ENCODE measurements at regions not wholly inside any gene's neighbourhood (a gene's known extent, or its start where the extent isn't known, plus 50 kb on each side); places are given as distances from the start of the nearest gene placed in this dataset.

DNA sequence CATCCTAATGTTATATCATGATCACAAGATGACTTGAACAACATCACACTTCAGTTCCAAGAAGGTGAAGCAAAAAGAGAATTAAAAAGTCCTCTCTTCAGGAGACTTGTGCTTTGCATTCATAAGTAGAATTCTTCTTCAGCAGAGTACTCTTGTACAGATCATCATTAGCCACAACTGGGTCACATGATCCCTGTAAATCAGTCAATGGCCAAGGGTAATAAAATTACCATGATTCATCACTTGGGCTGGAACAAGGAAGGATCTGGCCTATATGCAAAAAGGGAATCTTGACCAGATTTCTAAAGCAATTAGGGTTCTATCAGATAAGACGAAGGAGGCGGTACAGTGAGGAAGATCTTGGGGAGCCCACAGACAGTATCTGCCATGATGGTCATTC lies 458.0 kb upstream of the DEPDC1 start:
- Histone ChIP-seq H3K4me1 (no peaks in the 10 kb centered on the region), H3K36me3 (no peaks in the 10 kb centered on the region), H3K4me3 (no peak overlapping the region), H3K27me3 (no peaks in the 10 kb centered on the region), H3K27ac (no peak overlapping the region), H3K9me3 (no peaks in the 10 kb centered on the region)
- DNase-seq = no peak
- TF ChIP-seq, protein P1, sequence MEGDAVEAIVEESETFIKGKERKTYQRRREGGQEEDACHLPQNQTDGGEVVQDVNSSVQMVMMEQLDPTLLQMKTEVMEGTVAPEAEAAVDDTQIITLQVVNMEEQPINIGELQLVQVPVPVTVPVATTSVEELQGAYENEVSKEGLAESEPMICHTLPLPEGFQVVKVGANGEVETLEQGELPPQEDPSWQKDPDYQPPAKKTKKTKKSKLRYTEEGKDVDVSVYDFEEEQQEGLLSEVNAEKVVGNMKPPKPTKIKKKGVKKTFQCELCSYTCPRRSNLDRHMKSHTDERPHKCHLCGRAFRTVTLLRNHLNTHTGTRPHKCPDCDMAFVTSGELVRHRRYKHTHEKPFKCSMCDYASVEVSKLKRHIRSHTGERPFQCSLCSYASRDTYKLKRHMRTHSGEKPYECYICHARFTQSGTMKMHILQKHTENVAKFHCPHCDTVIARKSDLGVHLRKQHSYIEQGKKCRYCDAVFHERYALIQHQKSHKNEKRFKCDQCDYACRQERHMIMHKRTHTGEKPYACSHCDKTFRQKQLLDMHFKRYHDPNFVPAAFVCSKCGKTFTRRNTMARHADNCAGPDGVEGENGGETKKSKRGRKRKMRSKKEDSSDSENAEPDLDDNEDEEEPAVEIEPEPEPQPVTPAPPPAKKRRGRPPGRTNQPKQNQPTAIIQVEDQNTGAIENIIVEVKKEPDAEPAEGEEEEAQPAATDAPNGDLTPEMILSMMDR (IDR thresholded peaks at IDR 0.05) = no peak
- TF ChIP-seq POLR2A (IDR thresholded peaks at IDR 0.05) = no peak

DNA sequence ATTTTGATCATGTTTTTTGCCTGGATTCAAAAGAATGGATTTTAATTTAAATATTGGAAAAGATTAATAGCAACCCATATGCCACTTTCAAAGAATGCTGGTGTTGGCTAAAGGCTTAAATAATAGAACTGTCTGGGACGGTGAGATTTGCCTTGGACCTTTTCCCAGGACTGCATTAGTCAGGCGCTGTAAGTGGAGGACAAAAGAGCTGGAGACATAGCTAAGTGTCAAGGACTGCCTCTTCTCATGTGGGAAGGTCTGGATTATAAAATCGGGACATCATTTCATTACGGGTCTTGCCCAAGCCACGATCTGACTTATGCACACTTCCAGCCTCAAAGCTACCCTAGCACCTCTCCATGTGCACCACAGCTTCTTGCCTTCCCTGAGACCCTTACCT lies 458.5 kb upstream of the DEPDC1 start:
- DNase-seq = no peak
- no peaks in the 10 kb centered on the region for H3K27me3 ChIP-seq
- no peaks in the 10 kb centered on the region for H3K36me3 ChIP-seq
- H3K9me3 ChIP-seq = no peaks in the 10 kb centered on the region
- no peaks in the 10 kb centered on the region for H3K4me1 ChIP-seq
- TF ChIP-seq POLR2A (IDR thresholded peaks at IDR 0.05) = no peak
- TF ChIP-seq, protein P1 (IDR thresholded peaks at IDR 0.05) = no peak
- no peak overlapping the region for H3K4me3 ChIP-seq
- no peak overlapping the region for H3K27ac ChIP-seq

DNA sequence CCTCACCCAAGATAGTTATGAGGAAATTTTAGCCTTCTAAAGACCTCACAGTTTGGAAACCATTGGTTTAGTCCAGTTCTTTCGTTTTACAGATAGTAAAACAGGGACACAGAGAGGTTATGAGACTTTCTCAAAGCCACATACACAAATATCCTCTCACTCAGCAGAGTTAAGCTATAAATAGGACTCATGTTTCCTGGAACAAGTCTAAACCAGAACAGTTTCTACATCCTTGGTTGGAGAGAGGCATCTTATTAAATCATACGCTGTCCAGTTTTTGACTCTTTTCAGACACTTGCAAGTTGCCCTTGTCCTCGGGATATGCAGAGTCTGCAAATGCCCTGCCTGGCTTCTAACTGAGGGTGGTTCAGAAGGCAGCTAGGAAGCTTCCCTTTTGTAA lies 462.1 kb upstream of the DEPDC1 start:
- TF ChIP-seq, protein P1 (IDR thresholded peaks at IDR 0.05) = no peak
- no peak for TF ChIP-seq POLR2A (IDR thresholded peaks at IDR 0.05)
- Histone ChIP-seq H3K27ac (no peak overlapping the region), H3K4me3 (no peak overlapping the region), H3K4me1 (no peaks in the 10 kb centered on the region), H3K36me3 (no peaks in the 10 kb centered on the region), H3K27me3 (no peaks in the 10 kb centered on the region), H3K9me3 (no peaks in the 10 kb centered on the region)
- no peak for DNase-seq

DNA sequence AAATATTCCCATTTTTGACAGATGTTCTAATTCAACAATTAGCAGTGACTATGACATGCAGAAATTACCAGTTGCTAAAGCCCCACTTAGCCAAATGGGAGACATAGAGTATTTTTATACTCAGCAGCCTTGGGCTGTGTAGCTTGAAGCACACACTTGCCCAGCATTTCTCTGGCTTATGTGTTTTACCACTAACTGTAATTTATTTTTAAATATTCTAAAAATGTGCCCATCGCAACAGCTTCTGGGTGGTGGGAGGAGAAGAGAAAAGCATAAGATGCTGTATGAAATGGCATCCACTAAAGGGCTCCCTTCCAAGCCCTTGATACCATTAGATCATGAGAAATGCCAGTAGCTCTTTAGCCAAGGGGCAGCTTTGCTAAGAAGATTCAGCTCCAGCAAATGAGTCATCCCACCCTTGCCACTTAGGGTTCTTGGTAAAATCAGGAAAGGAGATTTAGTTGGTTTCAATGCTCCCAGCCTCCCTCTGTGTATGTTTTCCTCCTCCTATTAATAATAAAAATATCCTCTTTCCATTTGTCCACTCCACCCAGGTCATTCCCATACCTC lies 462.7 kb upstream of the DEPDC1 start:
- Histone ChIP-seq H3K27me3 (no peaks in the 10 kb centered on the region), H3K4me1 (no peaks in the 10 kb centered on the region), H3K4me3 (no peak overlapping the region), H3K27ac (no peak overlapping the region), H3K36me3 (no peaks in the 10 kb centered on the region), H3K9me3 (no peaks in the 10 kb centered on the region)
- TF ChIP-seq, protein P1 (IDR thresholded peaks at IDR 0.05) = no peak
- no peak for TF ChIP-seq POLR2A (IDR thresholded peaks at IDR 0.05)
- DNase-seq = no peak

DNA sequence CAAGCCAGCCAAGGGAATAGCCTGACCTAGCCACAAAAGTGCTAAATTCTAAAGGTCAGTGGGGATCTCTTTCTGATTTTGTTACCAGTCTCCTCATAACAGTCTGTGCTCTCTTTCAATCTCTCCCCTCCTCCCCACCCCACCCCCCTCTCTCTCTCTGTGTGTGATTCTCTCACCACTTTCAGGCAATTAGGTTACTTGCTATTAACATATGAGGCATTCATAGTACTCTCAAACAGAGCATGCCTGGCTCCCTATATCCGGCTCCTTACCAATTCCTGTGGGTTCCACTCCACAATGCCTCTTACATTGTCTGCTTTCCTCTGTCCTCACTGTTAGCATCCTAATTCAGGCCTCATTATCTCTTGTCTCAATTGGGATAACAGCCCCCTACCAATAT lies 464.3 kb upstream of the DEPDC1 start:
- Histone ChIP-seq H3K4me3 (no peak overlapping the region), H3K4me1 (no peaks in the 10 kb centered on the region), H3K27ac (no peak overlapping the region), H3K36me3 (no peaks in the 10 kb centered on the region), H3K27me3 (no peaks in the 10 kb centered on the region), H3K9me3 (no peaks in the 10 kb centered on the region)
- DNase-seq = no peak
- TF ChIP-seq, protein P1 (IDR thresholded peaks at IDR 0.05) = no peak
- no peak for TF ChIP-seq POLR2A (IDR thresholded peaks at IDR 0.05)

DNA sequence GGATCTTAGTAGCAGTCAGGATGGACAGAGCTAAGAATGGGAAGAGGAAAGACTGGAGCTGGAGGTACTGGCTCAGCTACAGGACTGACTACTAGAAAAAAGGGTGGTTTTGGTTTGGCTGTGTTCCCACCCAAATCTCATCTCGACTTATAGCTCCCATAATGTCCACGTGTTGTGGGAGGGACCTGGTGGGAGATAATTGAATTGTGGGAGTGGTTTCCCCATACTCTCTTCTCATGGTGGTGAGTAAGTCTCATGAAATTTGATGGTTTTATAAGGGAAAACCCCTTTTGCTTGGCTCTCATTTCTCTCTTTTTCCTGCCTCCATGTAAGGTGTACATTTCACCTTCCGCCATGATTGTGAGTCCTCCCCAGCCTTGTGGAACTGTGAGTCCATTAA lies 466.5 kb upstream of the DEPDC1 start:
- H3K4me3 ChIP-seq = no peak overlapping the region
- no peak overlapping the region for H3K27ac ChIP-seq
- H3K36me3 ChIP-seq = no peaks in the 10 kb centered on the region
- no peak for TF ChIP-seq POLR2A (IDR thresholded peaks at IDR 0.05)
- TF ChIP-seq, protein P1 (IDR thresholded peaks at IDR 0.05) = no peak
- H3K9me3 ChIP-seq = no peaks in the 10 kb centered on the region
- no peaks in the 10 kb centered on the region for H3K27me3 ChIP-seq
- no peaks in the 10 kb centered on the region for H3K4me1 ChIP-seq
- no peak for DNase-seq
